GM20431 (cell line): ENCODE measurements at regions not wholly inside any gene's neighbourhood (a gene's known extent, or its start where the extent isn't known, plus 50 kb on each side); places are given as distances from the start of the nearest gene placed in this dataset.
"Not testable (repeated sequence)": the region's sequence is repeated elsewhere in the genome, so short reads cannot be mapped to it uniquely, and the experiment has no call there.

Experiments used
- in situ Hi-C: fragments of 300-500 bp; cut with MseI, MboI; formaldehyde crosslinking; loops from one replicate; pipeline ENCODE4 v1.15.0; 2020; ENCODE audit warnings: low sequenced_read_pairs; ENCODE audit not compliant: unreplicated experiment

DNA sequence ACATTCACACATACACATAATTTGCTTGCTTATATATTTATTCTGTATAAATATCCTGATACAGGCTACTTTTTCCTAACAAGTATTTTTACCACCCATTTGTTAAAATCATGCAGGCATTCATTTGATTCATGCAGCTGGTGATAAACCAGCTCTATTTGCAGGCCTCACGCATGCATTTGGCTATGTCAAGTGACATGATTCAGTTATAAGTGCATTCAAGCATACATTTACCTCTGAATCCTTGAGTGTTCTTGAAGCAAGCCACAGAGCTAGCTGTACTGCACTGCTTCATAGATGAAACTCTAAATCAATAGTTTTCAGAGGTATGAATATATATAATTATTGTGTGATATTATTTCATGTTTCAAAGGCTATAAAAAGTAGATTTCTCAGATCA, 544.0 kb upstream of the AGA start:
- in situ Hi-C loops, result no loop called here

DNA sequence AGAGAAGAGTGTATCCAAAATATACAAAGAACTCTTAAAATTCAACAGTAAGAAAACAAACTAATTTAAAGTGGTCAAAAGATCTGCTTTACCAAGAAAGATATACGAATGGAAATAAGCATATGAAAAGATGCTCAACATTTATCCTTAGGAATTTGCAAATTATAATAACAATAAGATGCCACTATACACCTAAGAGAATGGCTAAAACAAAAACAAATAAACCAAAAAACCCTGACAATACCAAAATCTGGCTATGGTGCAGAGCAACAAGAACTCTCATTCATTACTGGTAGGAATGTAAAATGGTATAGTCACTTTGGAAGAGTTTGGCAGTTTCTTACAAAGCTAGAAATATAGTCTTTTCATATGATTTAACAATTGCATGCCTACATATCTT, 545.7 kb upstream of the AGA start:
- in situ Hi-C loops, result no loop called here

DNA sequence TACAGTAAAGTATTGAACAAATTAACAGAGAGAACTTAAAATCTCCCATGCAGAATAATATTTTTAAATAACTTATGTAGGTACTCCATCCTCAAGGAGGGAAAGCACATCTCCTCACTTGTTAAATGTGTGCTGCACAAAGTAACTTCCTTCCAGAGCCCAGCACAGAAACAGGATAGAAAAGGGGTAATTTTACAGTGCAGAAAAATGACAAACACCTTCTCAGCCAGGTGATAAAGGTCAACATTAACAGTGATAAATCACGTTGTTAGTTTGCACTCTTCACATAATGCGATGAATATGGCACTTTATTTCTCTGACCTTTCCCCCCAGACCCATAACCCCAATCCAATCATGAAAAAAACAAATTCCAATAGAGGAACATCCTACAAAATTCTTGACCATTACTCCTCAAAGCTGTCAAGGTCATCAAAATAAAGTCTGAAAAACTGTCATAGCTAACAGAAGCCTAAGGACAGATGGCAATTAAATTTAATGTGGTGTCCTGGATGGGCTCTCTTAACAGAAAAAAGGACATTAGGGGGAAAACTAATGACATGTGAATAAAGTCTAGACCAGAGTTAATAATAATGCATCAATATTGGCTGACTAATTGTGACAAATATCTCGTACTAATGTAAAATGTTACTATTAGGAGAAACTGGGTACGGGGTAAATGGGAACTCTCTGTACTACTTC, 547.4 kb upstream of the AGA start:
- in situ Hi-C loops, result no loop called here

DNA sequence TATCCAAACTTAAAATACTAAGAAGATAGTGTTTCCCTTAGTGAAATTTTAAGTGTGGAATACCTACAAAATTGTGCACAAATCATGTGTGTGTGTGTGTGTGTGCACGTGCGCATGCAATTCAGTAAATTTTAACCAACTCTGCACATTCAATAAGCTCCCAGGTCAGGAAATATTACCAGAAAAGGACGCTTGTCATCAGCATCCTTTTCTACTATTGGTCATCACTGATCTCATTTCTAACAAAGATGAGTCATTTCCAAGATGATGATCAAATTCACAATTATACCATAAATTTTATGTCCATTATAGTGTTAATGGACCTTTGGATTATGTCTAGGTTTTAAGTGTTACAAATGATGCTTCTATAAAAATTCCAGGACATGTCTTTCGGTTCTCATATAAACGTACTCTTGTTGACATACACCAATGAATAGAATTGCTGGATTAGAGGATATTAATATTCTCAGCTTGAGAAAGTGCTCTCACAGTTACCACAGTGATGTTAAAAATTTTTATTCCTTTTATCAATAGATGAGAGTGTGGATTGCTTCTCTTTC, 560.9 kb upstream of the AGA start:
- in situ Hi-C loops, result no loop called here

DNA sequence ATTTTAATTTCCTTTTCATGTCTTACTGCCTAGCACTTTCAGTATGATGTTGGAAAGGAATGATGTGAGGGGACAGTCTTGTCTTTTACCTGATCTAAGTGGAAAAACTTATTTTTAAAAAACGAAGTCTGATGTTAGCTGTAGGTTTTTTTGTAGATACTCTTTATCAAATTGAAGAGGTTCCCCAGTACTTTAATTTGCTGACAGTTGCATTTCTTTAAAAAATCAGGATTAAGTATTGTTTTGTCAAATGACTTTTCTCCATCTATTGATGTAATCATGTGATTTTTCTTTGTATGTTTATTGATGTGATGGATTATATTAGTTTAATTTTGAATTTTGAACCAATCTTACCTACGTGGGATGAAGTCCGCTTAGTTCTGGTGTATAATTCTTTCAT, 568.4 kb upstream of the AGA start:
- in situ Hi-C loops, result no loop called here

DNA sequence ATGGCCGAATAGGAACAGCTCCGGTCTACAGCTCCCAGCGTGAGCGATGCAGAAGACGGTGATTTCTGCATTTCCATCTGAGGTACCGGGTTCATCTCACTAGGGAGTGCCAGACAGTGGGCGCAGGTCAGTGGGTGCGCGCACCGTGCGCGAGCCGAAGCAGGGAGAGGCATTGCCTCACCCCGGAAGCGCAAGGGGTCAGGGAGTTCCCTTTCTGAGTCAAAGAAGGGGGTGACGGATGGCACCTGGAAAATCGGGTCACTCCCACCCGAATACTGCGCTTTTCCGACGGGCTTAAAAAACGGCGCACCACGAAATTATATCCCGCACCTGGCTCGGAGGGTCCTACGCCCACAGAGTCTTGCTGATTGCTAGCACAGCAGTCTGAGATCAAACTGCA, 572.8 kb upstream of the AGA start:
- in situ Hi-C loops, result not testable (repeated sequence)

DNA sequence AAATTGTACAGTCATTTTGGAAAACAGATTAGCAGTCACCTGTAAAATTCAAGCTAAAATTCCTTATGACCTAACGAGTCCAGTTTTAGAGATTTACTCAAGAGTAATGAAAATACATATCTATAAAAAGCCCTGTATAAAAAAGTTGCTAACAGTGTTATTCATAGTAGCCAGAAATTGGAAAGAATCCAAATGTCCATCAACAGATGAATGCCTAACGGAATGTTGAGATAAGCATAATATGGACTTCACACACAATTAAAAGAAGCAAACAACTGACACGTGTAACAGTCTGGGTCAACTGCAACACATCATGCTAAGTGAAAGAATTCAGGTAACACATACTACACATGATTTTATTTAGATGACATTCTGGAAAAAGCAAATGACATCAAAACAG, 584.8 kb upstream of the AGA start:
- in situ Hi-C loops, result no loop called here

DNA sequence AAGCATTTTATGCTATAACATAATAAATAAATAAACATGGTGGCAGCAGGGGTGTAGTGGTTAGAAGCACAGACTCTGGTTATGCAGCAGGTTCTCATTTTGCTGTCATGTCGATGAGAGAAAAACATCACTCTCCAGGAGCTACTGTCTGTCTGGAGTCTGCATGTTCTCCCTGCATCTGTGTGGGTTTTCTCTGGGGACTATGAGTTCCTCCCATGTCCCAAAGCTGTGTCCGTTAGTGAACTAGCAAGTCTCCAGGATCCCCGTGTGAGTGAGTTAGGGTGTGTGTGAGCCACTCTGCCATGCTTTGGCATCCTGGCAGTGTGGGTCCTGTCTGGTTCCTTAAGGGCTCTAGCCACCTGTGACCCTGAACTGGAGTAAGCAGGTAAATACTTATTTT, 585.6 kb upstream of the AGA start:
- in situ Hi-C loops, result no loop called here

DNA sequence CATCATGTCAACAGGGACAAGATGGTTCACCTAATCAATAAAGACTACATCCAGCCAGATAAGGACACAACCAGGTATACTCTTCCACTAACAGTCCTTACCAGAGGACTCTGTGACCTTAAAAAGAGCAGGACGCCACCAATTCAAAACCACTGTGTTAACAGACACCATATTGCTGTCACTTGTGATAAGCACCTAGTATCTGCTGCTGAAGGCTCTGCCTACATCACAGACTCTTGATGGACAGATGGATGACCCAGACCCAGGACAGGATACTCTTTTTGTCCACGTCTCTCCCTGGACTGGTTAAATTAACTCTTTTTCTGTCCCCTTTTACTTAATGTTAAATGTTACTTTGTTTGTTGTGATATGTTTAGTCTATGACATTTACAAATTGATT, 586.2 kb upstream of the AGA start:
- in situ Hi-C loops, result no loop called here

DNA sequence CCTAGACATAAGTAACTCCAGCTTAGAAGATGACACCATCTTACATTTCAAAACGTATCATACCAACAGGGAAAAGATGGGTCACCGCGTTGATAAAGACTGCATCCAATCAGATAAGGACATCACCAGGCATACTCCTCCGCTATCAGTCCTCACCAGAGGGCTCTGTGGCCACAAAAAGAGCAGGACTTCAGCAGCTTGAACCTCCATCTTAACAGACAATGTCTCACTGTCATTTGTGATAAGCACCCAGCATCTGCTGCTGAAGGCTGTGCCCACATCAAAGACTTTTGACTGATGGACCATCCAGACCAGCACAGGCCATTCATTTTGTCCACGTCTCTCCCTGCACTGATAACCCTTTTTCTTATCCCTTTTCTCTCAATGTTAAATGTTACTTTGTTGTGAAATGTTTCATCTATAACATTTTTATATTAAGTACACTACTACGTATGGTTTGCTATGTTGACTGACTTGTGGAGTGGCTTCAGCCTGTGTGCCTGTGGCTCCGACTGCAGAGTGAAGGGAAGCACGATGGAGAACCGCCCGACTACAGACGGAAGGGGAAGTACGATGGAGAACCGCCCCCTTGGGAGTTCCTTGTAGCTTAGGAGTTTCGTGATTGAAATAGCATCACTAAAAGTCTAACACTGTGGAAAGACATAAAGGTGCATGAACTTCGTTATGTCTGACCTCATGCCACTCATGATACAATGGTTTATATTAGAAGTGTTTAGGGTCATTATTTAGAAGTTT, 595.4 kb upstream of the AGA start:
- in situ Hi-C loops, result no loop called here

DNA sequence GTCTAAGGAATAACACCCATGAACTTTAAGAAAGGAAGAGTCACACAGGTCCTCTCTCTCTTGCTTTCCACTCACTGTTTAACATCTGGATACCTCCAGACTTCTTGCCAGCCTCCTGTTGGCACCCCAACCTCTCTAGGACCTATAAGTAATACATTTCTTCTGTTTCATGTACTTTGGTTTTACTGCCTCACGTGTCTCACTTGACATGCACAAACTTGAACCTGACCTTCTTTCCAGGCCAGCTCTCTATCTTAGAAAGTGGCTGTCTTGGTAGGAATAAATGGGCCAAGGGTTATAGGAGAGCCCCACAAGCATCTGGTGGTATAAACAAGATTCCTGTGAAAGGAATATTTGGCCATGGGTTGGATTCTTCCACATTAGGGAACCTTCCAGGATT, 614.8 kb upstream of the AGA start:
- in situ Hi-C loops, result no loop called here

DNA sequence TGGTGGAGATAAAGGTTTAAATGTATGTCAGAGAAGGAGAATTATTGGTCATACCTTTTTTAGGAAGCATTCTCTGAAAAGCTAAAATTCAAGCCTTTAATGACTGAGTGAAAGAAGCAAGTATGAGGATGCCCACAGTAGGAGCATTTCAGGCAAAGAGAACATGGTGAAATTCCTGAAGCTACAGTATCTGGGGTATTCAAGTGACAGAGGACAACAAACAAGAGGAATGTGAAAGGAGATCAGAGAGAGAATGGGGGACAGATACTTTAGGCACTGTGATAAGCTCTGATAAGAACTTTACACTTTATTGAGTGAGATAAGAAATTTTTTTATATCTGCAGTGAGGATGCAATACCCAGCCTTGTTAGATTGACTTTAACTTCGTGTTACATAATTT, 621.3 kb upstream of the AGA start:
- in situ Hi-C loops, result no loop called here

DNA sequence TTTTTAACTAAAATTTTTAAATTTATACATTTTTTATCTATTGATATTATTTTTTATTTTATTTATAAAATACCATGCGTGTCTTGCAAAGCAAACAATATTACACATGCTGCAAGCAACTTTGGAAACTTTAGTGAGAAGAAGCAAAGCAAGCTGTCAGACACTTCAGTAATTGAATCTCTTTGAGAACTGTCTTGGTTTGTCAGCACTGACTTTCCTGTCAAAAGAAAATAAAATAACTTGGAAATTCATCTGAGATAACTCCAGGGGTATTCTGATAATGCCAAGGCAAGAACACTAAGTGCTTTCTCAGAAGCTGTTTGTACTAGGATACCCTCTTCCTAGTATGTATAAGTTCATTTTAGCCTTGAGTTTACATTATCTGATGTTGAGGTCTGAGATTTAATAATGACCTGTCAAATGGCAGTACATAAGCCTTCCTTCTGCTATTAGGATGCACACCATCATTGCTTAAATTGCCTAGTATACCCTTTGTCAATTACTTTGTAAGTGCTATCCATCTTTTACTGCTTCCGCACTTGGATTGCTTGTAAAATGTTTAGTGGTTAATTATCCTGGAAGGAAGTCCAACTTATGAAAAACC, 624.2 kb upstream of the AGA start:
- in situ Hi-C loops, result no loop called here

DNA sequence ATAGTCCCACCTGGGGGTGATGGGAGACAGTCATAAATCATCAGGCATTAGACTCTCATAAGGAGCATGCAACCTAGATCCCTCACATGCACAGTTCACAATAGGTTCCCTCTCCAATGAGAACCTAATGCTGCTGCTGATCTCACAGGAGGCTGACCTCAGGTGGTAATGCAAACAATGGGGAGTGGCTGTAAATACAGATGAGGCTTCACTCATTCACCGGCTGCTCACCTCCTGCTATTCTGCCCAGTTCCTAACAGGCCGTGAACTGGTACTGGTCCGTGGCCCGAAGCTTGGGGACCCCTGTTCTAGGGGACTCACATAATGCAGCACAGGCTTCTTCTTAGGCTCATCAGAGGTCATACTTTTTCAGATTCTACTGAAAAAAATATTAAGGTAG, 625.9 kb upstream of the AGA start:
- in situ Hi-C loops, result no loop called here

DNA sequence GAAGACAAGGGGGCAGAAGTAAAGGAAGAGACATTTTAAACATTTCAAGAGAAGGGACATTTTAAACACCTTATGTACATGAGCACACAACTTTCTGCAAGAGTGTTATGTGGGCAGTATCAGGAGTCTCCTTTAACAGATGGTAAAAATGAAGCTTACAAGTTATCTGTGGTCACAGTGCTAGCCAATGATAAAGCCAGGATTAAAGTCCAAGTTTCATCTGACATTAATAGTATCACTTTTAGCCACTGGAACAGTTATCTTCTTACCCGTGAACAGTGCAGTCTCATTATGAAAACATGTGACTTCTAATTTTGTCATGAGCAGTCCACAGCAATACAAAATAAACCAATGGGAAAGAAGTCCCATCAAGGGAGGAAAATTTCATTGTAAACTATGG, 627.9 kb upstream of the AGA start:
- in situ Hi-C loops, result no loop called here

DNA sequence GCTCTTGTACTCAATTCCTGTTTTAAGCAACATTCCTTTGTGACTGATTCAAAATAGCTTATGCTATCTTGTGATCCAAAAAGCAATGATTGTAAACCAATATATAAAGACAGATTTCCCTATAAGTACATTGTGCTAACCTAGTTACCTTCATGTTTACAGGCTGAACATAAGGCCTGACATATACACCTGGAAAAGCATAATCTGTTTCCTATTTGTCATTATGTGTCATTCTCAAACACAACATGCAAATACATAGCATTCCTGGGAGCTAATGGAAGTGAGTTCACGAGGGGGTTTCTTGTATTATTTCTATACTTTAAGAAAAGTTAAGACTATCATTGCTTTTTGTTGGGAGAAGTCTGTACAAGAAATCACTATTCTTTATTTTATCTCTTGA, 638.1 kb upstream of the AGA start:
- in situ Hi-C loops, result no loop called here

DNA sequence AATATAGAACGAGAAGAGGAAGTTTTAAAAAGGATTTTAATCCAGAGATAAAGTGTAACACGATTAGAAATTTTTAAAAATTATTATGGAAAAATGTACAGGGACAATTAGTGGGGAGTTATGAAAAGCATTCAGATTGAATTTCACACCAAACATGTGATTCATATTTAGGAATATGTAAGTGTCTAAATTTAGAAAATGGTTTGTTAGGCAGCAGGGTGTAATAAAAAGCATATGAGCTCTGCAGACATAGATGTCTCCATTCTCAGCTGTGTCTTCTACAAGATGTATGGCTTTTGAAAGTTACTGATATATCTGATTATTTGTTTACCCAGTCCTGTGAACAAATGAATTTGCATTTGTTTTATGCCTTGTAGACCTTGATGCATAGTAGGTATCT, 638.9 kb upstream of the AGA start:
- in situ Hi-C loops, result no loop called here

DNA sequence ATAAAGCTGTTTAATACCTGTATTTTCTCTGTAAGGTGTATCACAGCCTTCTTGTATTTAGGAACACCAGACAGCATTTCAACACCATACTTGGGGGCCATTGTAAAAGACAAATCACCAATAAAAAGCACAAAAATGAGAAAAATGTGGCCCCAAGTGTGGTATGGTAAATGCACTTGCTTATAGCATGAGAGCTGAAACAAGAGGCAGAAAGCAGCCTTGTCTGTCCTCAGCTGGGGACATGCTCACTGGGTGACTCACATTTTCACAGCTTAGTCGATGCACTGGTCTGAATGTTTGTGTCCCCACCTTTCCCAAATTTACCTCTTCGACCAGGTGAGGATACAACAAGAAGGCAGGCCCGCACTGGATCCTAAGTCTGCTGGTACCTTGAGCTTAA, 639.7 kb upstream of the AGA start:
- in situ Hi-C loops, result no loop called here

DNA sequence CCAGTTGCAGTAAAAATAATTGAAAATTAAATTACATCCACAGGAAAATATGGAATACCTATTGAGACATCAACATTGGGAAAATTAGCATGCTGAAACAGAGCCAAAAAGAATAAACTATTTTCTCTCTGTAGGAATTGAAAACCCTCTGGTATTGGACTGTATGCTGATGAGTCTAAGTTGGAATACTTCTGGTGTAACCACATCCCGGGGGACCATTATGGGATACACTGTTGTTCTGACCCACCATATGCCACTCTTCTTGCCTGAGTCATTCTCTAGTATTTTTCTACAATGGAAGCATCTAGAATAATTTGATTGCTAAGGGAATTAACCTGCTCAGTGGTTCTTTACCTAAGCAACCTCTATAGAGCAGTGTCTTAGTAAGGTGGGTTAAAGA, 640.7 kb upstream of the AGA start:
- in situ Hi-C loops, result no loop called here

DNA sequence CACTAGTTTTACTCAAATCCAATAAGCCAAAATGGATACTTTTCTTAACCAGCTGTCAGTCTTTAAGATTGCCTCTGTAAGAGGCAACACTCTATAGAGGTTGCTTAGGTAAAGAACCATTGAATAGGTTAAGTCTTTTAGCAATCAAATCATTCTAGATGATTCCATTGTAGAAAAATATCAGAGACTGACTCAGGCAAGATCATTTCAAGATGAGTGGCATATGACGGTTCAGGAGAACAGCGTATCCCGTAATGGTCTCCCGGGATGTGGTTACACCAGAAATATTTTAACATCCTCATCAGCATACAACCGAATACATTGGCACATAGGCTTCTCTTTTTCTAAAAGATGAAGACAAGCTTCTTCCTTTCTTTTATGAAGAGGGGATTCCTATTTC, 641.7 kb upstream of the AGA start:
- in situ Hi-C loops, result no loop called here

DNA sequence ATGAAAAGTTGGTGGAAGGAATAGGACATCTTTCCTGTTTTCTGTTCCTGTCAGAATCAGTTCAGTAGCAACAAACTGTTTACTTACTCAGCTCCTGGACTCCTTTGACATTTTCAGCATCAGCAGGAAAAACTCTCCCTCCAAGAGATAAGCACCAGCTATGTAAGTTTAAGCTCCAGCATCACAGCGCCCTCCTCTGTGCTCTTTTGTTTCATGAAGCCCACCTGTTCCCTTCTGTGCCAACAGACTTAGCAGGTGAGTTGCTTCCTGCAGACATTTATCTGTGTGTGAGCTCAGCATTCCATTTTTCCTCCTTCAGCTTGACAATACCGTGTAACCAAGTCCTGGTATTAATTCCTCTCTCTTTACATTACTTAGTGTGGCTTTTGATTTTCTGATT, 644.1 kb upstream of the AGA start:
- in situ Hi-C loops, result no loop called here
